HUES64 (cell line): ENCODE measurements at regions not wholly inside any gene's neighbourhood (a gene's known extent, or its start where the extent isn't known, plus 50 kb on each side); places are given as distances from the start of the nearest gene placed in this dataset.

ENCODE experiments used
- H3K27ac ChIP-seq: 2 replicates; pipeline ENCODE4 v1.7.0; 2013; ENCODE audit warnings: low read depth, low read length, inconsistent platforms
- H3K27me3 ChIP-seq: 2 replicates; pipeline ENCODE4 v1.6.1; 2013; ENCODE audit warnings: mild to moderate bottlenecking, low read length; ENCODE audit not compliant: insufficient read depth
- H3K36me3 ChIP-seq: 2 replicates; pipeline ENCODE4 v1.6.1; 2013; ENCODE audit warnings: mild to moderate bottlenecking, low read length; ENCODE audit not compliant: insufficient read depth
- H3K4me1 ChIP-seq: 2 replicates; pipeline ENCODE4 v1.6.1; 2013; ENCODE audit warnings: mild to moderate bottlenecking, low read length, moderate library complexity; ENCODE audit not compliant: insufficient read depth
- H3K4me3 ChIP-seq: 2 replicates; pipeline ENCODE4 v1.5.1; 2013; ENCODE audit warnings: mild to moderate bottlenecking, low read length, moderate library complexity
- H3K9ac ChIP-seq: 2 replicates; pipeline ENCODE4 v1.6.1; 2013; ENCODE audit warnings: mild to moderate bottlenecking, low read depth, low read length
- H3K9me3 ChIP-seq: 2 replicates; pipeline ENCODE4 v1.6.1; 2013; ENCODE audit warnings: low read depth, low read length; ENCODE audit not compliant: insufficient read depth
- WGBS: fragments of 150-250, 120-280 bp; methylation state at CpG from one replicate; pipeline ENCODE4 v1.1.7; 2013; ENCODE audit warnings: missing lambda C conversion rate; 5-methylcytosine and 5-hydroxymethylcytosine counted together

DNA sequence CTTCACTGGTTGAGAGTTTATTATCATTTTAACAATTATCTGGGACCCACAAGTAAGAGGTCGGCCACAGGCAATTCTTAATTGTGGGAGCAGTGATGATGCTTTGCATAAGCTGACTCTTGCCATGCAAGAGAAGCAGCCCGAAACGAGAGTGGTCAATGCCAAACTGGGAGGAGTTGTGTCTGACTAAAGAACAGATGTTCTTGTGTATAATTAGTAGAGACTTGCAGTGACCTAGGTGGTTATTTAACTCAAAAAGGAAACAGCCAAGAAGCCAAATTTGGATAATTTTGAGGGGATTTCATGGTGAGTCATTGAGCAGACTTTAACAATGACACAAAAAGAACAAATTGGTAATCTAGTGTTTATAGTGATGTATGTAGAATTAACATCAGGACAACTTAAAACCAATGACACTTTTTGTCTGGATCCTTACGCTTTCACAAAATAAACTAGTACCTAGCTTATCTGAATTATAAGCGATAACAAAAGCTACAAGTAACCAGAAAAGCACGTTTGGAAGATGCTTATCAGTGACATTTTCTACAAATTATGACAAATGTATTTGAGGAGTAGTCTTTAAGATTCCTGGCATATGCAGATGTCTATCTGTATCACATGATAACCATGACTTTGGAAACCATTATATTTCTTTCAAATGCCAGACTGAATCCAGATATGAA, 184.7 kb upstream of the DLGAP1 start:
- no peak overlapping the region for H3K9ac ChIP-seq
- no peaks in the 10 kb centered on the region for H3K27me3 ChIP-seq
- H3K4me3 ChIP-seq = no peak overlapping the region
- peaks cover 8% of the 10 kb centered on the region; the same call in 1 of the 2 replicates for H3K4me1 ChIP-seq
- no peak overlapping the region for H3K27ac ChIP-seq
- 87% methylated on average over 6 of the region's 6 CpGs for WGBS
- H3K36me3 ChIP-seq = no peaks in the 10 kb centered on the region
- H3K9me3 ChIP-seq = no peaks in the 10 kb centered on the region

DNA sequence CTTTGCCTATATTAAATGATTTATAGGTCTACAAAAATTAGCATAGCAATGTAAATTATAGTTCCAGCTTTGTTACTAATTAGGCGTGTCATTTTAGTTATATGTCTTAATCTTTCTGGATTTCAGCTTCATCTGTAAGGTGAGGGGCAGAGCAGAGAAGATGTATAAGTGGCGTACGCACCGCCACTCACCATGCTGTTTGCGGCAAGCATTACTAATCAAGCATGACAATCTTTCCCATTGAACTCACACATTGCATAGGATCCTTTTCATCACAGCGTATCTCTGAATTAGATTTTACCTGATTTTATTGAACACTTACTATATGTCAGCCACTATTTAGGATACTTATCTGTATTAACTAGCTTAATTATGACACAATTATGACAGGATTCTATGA, 183.6 kb upstream of the DLGAP1 start:
- WGBS = 89% methylated on average over 6 of the region's 6 CpGs
- Histone ChIP-seq H3K4me1 (peaks cover 8% of the 10 kb centered on the region; the same call in 1 of the 2 replicates), H3K27me3 (no peaks in the 10 kb centered on the region), H3K36me3 (no peaks in the 10 kb centered on the region), H3K9ac (no peak overlapping the region), H3K27ac (no peak overlapping the region), H3K4me3 (no peak overlapping the region), H3K9me3 (no peaks in the 10 kb centered on the region)

DNA sequence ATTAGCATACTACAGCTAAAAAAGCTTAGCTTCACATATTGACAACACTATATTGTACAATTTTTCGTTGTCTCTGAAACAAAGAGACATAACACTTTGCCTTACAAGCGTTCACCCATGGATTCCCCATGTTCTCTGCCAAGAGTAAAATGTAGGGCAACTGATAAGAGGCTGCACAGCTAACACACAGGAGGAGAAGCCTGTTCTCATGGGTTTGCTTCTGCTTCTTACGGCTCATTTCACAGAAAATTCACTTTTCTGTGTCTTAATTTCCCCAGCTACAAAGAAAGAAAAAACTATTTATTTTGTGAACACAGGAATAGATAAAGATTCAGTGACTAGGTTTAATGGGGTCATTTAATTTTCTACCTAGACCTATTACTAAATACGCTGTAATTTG, 182.8 kb upstream of the DLGAP1 start:
- H3K9me3 ChIP-seq = no peaks in the 10 kb centered on the region
- H3K27ac ChIP-seq = no peak overlapping the region
- no peaks in the 10 kb centered on the region for H3K36me3 ChIP-seq
- H3K9ac ChIP-seq = no peak overlapping the region
- 71% methylated on average over 4 of the region's 4 CpGs for WGBS
- H3K27me3 ChIP-seq = no peaks in the 10 kb centered on the region
- peaks cover 8% of the 10 kb centered on the region; the same call in 1 of the 2 replicates for H3K4me1 ChIP-seq
- H3K4me3 ChIP-seq = no peak overlapping the region

DNA sequence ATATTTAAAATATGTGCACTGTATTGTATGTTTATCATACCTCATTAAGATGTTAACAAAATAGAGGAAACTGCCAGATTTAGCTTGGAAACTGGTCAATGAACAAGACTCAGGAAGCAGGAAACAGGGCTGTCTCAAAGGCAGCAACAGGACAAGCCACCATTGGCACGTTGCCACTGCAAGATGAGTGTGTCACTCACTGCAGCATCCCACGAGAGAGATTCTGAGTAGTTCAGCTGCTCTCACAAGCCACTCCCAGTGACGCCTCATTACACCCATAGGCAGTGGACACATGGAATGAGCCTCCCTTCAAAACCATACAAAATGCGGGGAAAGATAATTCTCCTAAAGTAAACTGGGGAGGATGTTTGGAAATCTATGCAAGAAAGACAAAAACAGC, 181.9 kb upstream of the DLGAP1 start:
- WGBS = 75% methylated on average over 4 of the region's 4 CpGs
- Histone ChIP-seq H3K9ac (no peak overlapping the region), H3K27ac (no peak overlapping the region), H3K36me3 (no peaks in the 10 kb centered on the region), H3K4me1 (peaks cover 8% of the 10 kb centered on the region; the same call in 1 of the 2 replicates), H3K4me3 (no peak overlapping the region), H3K27me3 (no peaks in the 10 kb centered on the region), H3K9me3 (no peaks in the 10 kb centered on the region)

DNA sequence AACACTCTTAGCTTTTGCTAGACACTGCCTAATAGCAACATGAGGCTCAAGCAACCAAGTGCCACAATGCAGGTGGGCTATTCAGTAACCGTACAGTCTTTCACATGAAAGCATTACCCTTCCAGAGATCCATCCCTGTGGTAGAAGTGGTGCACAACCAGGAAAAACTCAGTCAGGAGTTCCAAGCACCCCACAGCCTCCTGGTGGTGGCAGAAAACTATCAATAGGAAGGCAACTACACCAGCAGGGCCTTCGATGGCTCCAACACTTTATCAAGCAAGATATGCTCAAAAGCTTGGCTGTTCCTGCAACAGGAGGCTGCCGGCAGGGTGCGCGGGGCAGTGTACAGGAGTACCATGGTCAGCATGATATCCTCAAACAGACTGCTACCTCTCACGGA, 176.1 kb upstream of the DLGAP1 start:
- Histone ChIP-seq H3K4me3 (no peak overlapping the region), H3K27ac (no peak overlapping the region), H3K9ac (no peak overlapping the region), H3K9me3 (no peaks in the 10 kb centered on the region), H3K27me3 (no peaks in the 10 kb centered on the region), H3K4me1 (no peaks in the 10 kb centered on the region), H3K36me3 (no peaks in the 10 kb centered on the region)
- WGBS = 86% methylated on average over 6 of the region's 6 CpGs

DNA sequence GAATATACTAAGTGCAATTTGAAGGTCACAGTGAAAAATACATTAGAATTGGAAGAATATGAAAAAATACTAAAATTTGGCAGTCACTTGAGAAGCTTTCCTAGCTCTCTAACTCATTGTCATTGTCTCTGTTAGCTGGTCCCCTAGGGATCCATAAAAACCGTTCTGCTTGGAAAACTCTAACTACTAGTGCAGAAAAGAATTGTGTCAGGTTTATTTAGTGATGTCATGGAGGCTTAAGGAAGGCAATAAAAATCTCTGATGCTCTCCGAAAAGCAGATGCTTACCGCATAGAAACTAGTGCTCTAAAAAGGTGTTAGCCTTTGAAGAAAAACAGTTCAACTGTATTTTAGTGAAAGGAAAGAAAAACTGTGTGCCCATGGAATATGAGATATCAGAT, 150.1 kb upstream of the DLGAP1 start:
- Histone ChIP-seq H3K27me3 (no peaks in the 10 kb centered on the region), H3K9ac (no peak overlapping the region)
- WGBS = 86% methylated on average over 3 of the region's 3 CpGs

DNA sequence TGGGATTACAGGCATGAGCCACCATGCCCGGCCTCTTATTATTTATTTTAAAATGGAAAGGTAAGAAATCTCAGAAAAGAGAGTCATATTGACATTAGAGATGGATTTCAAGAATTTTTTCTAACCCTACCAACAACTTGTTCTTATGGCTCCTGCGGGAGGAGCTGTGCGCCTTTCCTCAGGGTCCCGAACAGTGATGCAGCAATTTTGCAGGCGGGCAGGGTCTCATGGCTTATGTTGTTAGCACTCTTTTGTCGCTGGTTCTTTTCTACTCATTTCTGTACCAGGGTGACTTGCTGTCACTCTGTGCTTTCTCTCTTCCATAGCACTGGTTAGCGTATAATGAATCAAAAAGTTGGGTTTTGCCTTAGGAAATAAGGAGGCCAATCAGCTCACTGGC, 148.8 kb upstream of the DLGAP1 start:
- Histone ChIP-seq H3K9ac (no peak overlapping the region), H3K9me3 (no peaks in the 10 kb centered on the region), H3K27ac (no peak overlapping the region), H3K4me1 (peaks cover 7% of the 10 kb centered on the region), H3K27me3 (no peaks in the 10 kb centered on the region), H3K36me3 (no peaks in the 10 kb centered on the region), H3K4me3 (no peak overlapping the region)
- WGBS = 90% methylated on average over 6 of the region's 7 CpGs

More for the DNA sequence above, 150.1 kb upstream of the DLGAP1 start:
- Histone ChIP-seq H3K4me3 (no peak overlapping the region), H3K9me3 (no peaks in the 10 kb centered on the region), H3K4me1 (peaks cover 7% of the 10 kb centered on the region), H3K27ac (no peak overlapping the region), H3K36me3 (no peaks in the 10 kb centered on the region)

DNA sequence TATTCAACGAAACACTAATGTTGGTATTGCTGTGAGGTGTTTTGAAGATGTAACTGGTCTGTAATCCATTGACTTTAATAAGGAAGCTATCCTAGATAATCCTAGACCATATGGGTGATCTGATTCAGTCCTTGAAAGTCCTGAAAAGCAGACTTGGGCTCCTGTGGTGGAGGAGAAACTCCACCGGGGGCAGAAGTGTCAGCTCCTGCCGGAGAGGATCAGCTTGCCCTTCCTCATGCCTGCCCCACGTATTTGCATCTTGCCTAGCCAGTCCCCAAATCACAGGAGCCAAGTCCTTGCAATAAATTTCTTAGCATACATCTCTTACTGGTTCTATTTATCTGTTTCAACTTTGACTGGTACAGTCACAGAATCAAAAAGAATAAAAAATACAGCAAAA, 144.2 kb upstream of the DLGAP1 start:
- 71% methylated on average over 4 of the region's 4 CpGs for WGBS
- Histone ChIP-seq H3K9me3 (no peaks in the 10 kb centered on the region), H3K36me3 (no peaks in the 10 kb centered on the region), H3K9ac (no peak overlapping the region), H3K4me1 (peaks cover 9% of the 10 kb centered on the region), H3K4me3 (no peak overlapping the region), H3K27ac (no peak overlapping the region), H3K27me3 (no peaks in the 10 kb centered on the region)

DNA sequence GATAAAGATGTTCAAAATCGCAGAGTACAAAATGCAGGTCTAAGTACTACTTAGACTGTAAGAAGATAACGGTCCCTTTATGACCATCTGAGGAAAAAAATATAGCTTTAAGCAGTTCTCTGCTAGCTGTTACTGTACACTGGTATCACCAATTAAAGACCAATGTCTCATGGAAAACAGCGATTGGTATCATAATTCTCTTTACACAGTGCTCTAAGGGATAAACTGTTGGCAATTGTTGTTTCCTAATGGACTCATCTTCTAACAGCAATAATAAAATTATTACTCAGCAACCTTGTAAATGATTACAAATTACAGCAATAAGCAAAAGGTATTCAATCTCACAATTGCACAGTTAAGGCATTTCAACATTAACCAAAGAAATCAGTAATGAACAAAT, 142.2 kb upstream of the DLGAP1 start:
- Histone ChIP-seq H3K27me3 (no peaks in the 10 kb centered on the region), H3K9me3 (no peaks in the 10 kb centered on the region), H3K36me3 (no peaks in the 10 kb centered on the region), H3K4me3 (no peak overlapping the region), H3K4me1 (peaks cover 6% of the 10 kb centered on the region; the same call in 1 of the 2 replicates), H3K27ac (no peak overlapping the region), H3K9ac (no peak overlapping the region)
- WGBS = 94% methylated on average over 3 of the region's 3 CpGs

DNA sequence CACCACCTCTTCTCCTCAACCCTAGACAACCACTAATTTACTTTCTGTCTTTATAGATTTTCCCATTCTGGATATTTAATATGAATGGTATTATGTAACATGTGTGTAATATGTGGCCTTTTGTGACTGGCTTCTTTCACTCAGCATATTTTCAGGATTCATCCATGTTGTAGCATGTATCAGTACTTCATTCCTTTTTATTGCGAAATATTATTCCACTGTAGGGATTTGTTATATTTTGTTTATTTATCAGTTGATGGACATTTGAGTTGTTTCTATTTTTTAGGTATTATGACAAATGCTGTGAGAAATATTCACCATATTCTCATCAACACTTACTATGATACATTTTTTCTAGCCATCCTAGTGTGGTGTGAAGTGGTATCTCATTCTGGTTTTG, 138.8 kb upstream of the DLGAP1 start:
- no CpG with 5 or more reads among the region's 1 CpG for WGBS
- Histone ChIP-seq H3K27ac (no peak overlapping the region), H3K27me3 (no peaks in the 10 kb centered on the region), H3K4me3 (no peak overlapping the region), H3K9ac (no peak overlapping the region), H3K4me1 (peaks cover 8% of the 10 kb centered on the region; the same call in 1 of the 2 replicates), H3K9me3 (no peaks in the 10 kb centered on the region), H3K36me3 (no peaks in the 10 kb centered on the region)

DNA sequence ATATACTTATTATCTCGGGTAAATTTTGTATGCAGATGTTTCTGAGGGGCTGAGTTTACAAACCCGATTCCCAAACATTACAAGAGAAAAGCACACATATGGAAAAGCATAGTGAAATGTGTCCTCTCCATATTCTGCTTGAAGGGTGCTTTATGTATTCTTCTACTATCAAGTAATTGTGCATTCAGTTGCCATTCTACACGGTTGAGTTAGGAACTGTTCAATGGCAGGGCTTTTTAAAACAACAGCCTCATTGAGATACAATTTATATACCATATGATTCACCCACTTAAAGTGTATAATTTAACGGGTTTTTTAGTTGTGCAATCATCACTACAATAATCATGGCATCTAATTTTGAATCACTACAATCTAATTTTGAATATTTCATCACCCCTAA, 138.4 kb upstream of the DLGAP1 start:
- Histone ChIP-seq H3K27ac (no peak overlapping the region), H3K9me3 (no peaks in the 10 kb centered on the region), H3K4me3 (no peak overlapping the region), H3K4me1 (peaks cover 7% of the 10 kb centered on the region; the same call in 1 of the 2 replicates), H3K36me3 (no peaks in the 10 kb centered on the region), H3K9ac (no peak overlapping the region), H3K27me3 (no peaks in the 10 kb centered on the region)
- WGBS = 97% methylated on average over 2 of the region's 4 CpGs
